ENCODE measurements at regions not wholly inside any gene's neighbourhood (a gene's known extent, or its start where the extent isn't known, plus 50 kb on each side); places are given as distances from the start of the nearest gene placed in this dataset.
"Not testable (repeated sequence)": the region's sequence is repeated elsewhere in the genome, so short reads cannot be mapped to it uniquely, and the experiment has no call there.

GRCh38 chrX:125605145-125605544 is 285.5 kb downstream of the TEX13C start:
- Histone ChIP-seq H3K27ac (no peak overlapping the region), H3K4me3 (no peak overlapping the region), H3K9me3 (no peaks in the 10 kb centered on the region), H3K36me3 (no peaks in the 10 kb centered on the region), H3K4me1 (no peaks in the 10 kb centered on the region), H3K27me3 (replicated peaks in 1 of 7) (no peaks in the 10 kb centered on the region)
- WGBS, 5 donors: 72 to 90% (median 80%) methylated on average over 2 of the region's 2 CpGs
- TF ChIP-seq, protein P1, sequence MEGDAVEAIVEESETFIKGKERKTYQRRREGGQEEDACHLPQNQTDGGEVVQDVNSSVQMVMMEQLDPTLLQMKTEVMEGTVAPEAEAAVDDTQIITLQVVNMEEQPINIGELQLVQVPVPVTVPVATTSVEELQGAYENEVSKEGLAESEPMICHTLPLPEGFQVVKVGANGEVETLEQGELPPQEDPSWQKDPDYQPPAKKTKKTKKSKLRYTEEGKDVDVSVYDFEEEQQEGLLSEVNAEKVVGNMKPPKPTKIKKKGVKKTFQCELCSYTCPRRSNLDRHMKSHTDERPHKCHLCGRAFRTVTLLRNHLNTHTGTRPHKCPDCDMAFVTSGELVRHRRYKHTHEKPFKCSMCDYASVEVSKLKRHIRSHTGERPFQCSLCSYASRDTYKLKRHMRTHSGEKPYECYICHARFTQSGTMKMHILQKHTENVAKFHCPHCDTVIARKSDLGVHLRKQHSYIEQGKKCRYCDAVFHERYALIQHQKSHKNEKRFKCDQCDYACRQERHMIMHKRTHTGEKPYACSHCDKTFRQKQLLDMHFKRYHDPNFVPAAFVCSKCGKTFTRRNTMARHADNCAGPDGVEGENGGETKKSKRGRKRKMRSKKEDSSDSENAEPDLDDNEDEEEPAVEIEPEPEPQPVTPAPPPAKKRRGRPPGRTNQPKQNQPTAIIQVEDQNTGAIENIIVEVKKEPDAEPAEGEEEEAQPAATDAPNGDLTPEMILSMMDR (IDR thresholded peaks at IDR 0.05 in 8 of 11, conservative IDR thresholded peaks at IDR 0.05 in 3 of 11): no peak
- TF ChIP-seq POLR2AphosphoS5 (IDR thresholded peaks at IDR 0.05) (no peak), POLR2A (IDR thresholded peaks at IDR 0.05) (no peak)
- no peak for DNase-seq
- intact Hi-C loops (cut with DNase I; ENCODE audit: low total_unique reads): no loop called here

- H3K4me3 ChIP-seq; H3K27ac ChIP-seq; DNase-seq; intact Hi-C loops (cut with DNase I; ENCODE audit: low total_unique reads); H3K9me3 ChIP-seq; H3K36me3 ChIP-seq; H3K27me3 ChIP-seq (replicated peaks in 1 of 7); H3K4me1 ChIP-seq: not testable (repeated sequence)
- WGBS, 5 donors: 88 to 95% (median 92%) methylated on average over 8 to 26 of the region's 29 CpGs
These were observed 295.1 kb downstream of the TEX13C start for GRCh38 chrX:125614591-125615343.

DNA sequence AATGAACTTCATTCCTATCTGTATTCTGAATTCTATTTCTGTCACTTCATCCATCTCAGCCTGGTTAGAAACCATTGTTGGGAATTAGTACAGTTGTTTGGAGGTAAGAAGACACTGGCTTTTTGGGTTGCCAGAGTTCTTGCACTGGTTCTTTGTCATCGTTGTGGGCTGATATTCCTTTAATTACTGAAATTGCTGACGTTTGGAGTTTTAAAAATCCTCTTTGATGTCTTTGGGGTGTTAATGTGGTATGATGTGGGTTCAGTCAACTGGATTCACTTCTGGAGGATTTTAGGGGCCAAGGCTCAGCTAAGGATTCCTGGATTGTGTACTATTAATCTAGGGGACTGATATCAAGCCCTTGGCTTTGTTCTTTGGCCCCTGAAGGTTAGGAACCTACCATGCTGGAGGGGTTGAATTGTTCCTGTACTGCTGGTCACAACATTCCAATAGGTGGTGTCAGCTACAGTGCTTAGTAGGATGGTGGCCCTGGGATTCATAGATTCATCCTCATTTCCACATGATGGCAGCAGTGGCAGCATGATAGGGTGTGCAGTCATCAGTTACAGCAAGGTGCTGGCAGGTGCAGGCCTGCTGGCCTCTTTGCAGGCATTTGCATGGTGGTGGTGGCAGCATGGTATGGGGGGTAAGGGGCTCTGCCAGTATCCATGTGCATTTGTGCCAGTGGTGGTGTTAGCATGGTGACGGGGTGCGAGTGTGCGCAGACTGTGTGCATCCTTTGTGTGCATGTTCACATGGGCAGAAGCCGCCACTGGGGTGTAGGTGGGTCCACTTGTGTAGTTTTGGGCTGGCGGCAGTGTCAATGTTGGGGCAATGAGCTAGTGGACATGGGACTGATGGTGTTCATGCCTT is 301.3 kb downstream of the TEX13C start:
- H3K4me3 ChIP-seq: no peak overlapping the region
- intact Hi-C loops (cut with DNase I; ENCODE audit: low total_unique reads): no loop called here
- no peaks in the 10 kb centered on the region for H3K27me3 ChIP-seq (replicated peaks in 1 of 7)
- no peak overlapping the region for H3K27ac ChIP-seq
- no peak for DNase-seq
- H3K9me3 ChIP-seq: no peaks in the 10 kb centered on the region
- 83 to 90% (median 86%) methylated on average over 2 to 7 of the region's 7 CpGs for WGBS, 5 donors
- TF ChIP-seq, protein P1 (IDR thresholded peaks at IDR 0.05 in 8 of 11, conservative IDR thresholded peaks at IDR 0.05 in 3 of 11): no peak
- TF ChIP-seq POLR2AphosphoS5 (IDR thresholded peaks at IDR 0.05) (no peak), POLR2A (IDR thresholded peaks at IDR 0.05) (no peak)
- H3K36me3 ChIP-seq: no peaks in the 10 kb centered on the region
- no peaks in the 10 kb centered on the region for H3K4me1 ChIP-seq

DNA sequence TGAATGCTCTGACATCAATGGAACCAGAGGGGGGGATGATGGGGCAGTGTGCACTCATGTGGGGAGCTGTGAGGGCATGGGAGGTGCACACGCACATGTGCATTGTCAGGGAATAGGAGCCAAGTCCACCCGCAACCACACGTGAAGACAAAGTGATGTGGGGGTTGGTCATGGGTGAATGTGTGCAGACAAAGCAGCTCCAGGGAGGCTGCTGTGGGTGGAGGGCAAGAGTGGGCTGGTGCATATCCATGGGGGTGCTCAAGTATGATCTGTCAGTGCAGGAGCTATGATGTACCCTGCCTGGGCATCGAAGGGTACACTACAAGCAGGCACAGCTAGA is 301.9 kb downstream of the TEX13C start:
- no peak for TF ChIP-seq POLR2A (IDR thresholded peaks at IDR 0.05)
- TF ChIP-seq, protein P1 (IDR thresholded peaks at IDR 0.05 in 8 of 11, conservative IDR thresholded peaks at IDR 0.05 in 3 of 11): no peak
- no peak for TF ChIP-seq POLR2AphosphoS5 (IDR thresholded peaks at IDR 0.05)
- intact Hi-C loops (cut with DNase I; ENCODE audit: low total_unique reads): no loop called here
- H3K9me3 ChIP-seq: no peaks in the 10 kb centered on the region
- no peaks in the 10 kb centered on the region for H3K36me3 ChIP-seq
- DNase-seq: no peak
- H3K4me3 ChIP-seq: no peak overlapping the region
- H3K4me1 ChIP-seq: no peaks in the 10 kb centered on the region
- 84 to 100% (median 92%) methylated on average over 1 to 4 of the region's 4 CpGs for WGBS, 5 donors
- H3K27me3 ChIP-seq (replicated peaks in 1 of 7): no peaks in the 10 kb centered on the region
- H3K27ac ChIP-seq: no peak overlapping the region

All from spleen (tissue), 11 donors.